ENCODE measurements at regions not wholly inside any gene's neighbourhood (a gene's known extent, or its start where the extent isn't known, plus 50 kb on each side); places are given as distances from the start of the nearest gene placed in this dataset.
"Not testable (repeated sequence)": the region's sequence is repeated elsewhere in the genome, so short reads cannot be mapped to it uniquely, and the experiment has no call there.

DNA sequence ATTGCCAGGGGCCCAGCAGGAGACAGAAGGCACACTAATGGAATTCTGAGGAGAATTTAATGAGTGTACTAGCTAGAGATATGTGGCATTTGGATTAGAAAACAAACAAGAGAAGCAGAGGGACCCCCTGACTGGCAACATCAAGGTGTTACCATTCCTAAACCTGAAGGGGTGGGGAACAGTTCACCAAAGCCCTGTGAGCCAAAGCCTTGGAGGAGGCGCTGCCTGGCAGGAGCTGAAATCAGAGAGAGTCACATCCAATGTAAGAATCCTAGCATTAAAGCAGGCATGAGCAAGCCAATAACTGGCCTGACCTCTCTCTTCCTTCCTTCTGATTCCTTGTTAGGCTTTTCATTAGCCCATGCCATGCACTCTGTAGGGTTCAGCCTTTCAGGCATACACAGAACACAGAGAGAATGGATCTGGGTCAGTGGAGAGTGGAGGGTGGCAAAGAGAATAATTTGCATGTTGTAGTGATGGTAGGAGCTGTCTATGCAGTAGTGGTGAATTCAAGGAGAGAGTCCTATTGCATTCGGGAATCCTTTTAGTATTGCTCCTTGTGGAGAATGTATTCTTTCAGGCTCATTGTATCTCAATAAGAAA is 367.2 kb upstream of the MAN1A1 start:
- no peak overlapping the region for H3K4me3 Mint-ChIP-seq
- H3K9me3 Mint-ChIP-seq = no peaks in the 10 kb centered on the region
- peaks cover 6% of the 10 kb centered on the region for H3K27me3 Mint-ChIP-seq (ENCODE audit: low read depth)
- no peak overlapping the region for H3K27ac Mint-ChIP-seq
- H3K36me3 Mint-ChIP-seq (ENCODE audit: low read depth) = no peaks in the 10 kb centered on the region
- peaks cover 3% of the 10 kb centered on the region for H3K4me1 Mint-ChIP-seq (ENCODE audit: low read depth)

DNA sequence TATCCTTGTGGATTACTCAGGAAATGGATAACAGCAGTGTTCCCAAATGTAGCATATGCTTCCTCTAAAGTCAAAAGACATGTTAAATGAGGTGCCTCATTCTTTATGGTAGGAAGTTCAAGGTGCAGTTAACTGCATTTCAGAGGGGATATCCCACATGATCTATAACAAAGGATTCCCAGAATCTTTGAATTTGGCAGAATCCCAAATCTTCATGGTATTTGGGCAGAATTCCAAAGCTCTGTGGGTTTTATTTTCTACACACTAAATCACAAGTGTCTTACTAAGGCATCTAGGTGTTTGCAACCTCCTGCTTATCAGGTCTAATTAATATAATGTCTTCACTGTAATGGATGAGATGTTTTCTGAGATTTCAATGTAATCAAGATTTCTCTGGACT is 364.3 kb upstream of the MAN1A1 start:
- peaks cover 3% of the 10 kb centered on the region for H3K4me1 Mint-ChIP-seq (ENCODE audit: low read depth)
- no peaks in the 10 kb centered on the region for H3K36me3 Mint-ChIP-seq (ENCODE audit: low read depth)
- no peak overlapping the region for H3K4me3 Mint-ChIP-seq
- no peak overlapping the region for H3K27ac Mint-ChIP-seq
- H3K9me3 Mint-ChIP-seq = no peaks in the 10 kb centered on the region
- H3K27me3 Mint-ChIP-seq (ENCODE audit: low read depth) = peaks cover 6% of the 10 kb centered on the region

DNA sequence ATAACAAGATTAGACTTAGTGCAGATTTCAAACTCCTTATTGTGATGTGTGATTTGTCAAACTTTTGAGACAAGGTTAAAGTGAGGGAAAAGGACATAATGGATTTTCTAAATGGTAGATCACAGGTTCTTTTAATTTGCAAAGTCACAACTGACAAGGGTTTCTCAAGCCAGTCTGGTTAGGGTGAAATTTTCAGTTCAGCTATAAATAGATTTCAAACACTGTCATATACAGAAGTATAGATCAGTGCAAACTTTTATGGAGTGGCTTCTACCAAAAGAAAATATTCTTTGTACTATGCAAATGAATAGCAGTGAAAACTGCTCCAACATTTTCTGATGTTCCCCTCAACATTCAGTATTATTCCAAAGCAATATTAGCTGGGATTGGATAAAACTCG is 337.1 kb upstream of the MAN1A1 start:
- H3K27ac Mint-ChIP-seq = no peak overlapping the region

DNA sequence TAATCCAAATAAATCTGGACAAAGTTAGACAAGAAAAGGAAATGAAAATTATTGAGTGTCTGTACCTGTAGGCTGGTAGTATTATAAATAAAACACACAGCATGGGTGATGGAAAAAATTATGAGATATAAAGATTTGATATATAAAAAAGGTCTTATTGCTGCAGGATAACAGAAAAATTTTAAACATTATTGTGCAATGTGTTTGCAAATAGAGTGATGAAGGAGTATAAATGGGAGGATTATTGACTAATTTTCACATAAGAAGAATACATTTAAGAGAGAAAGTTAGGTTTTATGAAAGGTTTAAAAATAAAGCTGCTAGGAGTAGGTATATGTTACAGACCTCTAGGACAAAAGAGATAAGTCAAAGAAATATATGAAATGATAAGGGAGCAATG is 336.7 kb upstream of the MAN1A1 start:
- no peaks in the 10 kb centered on the region for H3K36me3 Mint-ChIP-seq (ENCODE audit: low read depth)
- no peaks in the 10 kb centered on the region for H3K4me1 Mint-ChIP-seq (ENCODE audit: low read depth)
- H3K27me3 Mint-ChIP-seq (ENCODE audit: low read depth) = peaks cover 15% of the 10 kb centered on the region
- H3K27ac Mint-ChIP-seq = no peak overlapping the region
- no peaks in the 10 kb centered on the region for H3K9me3 Mint-ChIP-seq
- no peak overlapping the region for H3K4me3 Mint-ChIP-seq

More for the DNA sequence above, 337.1 kb upstream of the MAN1A1 start:
- no peaks in the 10 kb centered on the region for H3K4me1 Mint-ChIP-seq (ENCODE audit: low read depth)
- H3K27me3 Mint-ChIP-seq (ENCODE audit: low read depth) = peaks cover 13% of the 10 kb centered on the region
- no peaks in the 10 kb centered on the region for H3K36me3 Mint-ChIP-seq (ENCODE audit: low read depth)
- H3K9me3 Mint-ChIP-seq = no peaks in the 10 kb centered on the region
- H3K4me3 Mint-ChIP-seq = no peak overlapping the region

DNA sequence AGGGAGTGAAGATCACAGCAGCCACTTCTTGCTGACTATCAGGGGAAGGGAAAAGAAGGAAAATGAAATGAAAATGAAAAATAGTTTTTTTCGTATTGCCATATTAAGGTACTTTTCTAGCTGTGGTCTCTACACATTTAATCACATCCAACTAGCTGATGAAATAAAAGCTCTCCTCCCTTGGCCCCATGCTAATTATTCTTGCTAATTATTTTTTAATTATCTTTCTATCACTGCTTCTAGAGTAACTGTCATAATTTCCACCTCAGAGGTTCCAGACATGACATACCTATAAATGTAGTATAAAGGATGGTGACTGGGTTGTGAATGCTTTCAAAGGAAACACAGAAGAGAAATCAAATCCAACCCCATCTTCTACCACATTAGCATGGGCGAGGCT is 334.1 kb upstream of the MAN1A1 start:
- Mint-ChIP-seq H3K4me1 (ENCODE audit: low read depth) (no peaks in the 10 kb centered on the region), H3K9me3 (no peaks in the 10 kb centered on the region), H3K4me3 (no peak overlapping the region), H3K27me3 (ENCODE audit: low read depth) (peaks cover 17% of the 10 kb centered on the region), H3K27ac (no peak overlapping the region), H3K36me3 (ENCODE audit: low read depth) (no peaks in the 10 kb centered on the region)

DNA sequence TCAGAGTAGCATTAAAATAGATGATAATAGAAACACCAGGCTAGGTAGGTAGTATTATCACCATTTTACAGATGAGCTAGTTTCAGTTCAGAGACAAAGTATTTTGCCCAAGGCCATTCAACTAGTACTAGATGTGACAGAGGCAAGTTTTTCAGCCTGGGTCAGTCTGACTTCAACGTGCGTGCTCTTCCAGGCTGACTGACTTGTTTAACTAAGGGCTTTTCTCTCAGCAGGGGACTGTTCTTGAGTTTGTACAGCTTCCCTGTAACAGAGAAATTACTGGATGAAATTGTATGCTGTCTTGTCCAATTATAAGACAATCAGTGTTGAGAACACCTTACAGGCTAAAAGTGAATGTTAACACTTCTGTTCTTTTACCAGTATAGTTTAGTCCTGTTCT is 333.5 kb upstream of the MAN1A1 start:
- H3K4me1 Mint-ChIP-seq (ENCODE audit: low read depth) = no peaks in the 10 kb centered on the region
- H3K27ac Mint-ChIP-seq = no peak overlapping the region
- H3K4me3 Mint-ChIP-seq = no peak overlapping the region
- no peaks in the 10 kb centered on the region for H3K36me3 Mint-ChIP-seq (ENCODE audit: low read depth)
- H3K27me3 Mint-ChIP-seq (ENCODE audit: low read depth) = peaks cover 17% of the 10 kb centered on the region
- H3K9me3 Mint-ChIP-seq = no peaks in the 10 kb centered on the region

DNA sequence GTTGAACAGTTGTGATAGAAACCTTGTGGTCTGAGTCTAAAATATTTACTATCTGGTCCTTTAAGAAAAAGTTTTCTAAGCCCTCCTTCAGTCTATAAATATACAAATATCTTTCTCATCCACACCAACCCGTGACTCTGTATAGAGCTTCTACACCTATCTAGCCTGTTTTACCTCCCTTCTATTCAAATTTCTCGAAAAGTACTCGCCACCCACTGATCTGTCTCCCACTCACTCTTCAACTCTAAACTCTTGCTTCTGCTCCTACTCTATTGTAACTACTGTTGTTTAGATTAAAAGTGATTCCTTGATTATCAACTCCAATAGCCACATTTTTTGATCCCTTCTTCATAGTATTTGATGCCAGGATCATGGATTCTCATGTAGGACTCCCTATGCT is 329.4 kb upstream of the MAN1A1 start:
- H3K36me3 Mint-ChIP-seq (ENCODE audit: low read depth) = no peaks in the 10 kb centered on the region
- H3K9me3 Mint-ChIP-seq = no peaks in the 10 kb centered on the region
- H3K4me3 Mint-ChIP-seq = no peak overlapping the region
- H3K27ac Mint-ChIP-seq = no peak overlapping the region
- H3K27me3 Mint-ChIP-seq (ENCODE audit: low read depth) = peaks cover 11% of the 10 kb centered on the region
- no peaks in the 10 kb centered on the region for H3K4me1 Mint-ChIP-seq (ENCODE audit: low read depth)

DNA sequence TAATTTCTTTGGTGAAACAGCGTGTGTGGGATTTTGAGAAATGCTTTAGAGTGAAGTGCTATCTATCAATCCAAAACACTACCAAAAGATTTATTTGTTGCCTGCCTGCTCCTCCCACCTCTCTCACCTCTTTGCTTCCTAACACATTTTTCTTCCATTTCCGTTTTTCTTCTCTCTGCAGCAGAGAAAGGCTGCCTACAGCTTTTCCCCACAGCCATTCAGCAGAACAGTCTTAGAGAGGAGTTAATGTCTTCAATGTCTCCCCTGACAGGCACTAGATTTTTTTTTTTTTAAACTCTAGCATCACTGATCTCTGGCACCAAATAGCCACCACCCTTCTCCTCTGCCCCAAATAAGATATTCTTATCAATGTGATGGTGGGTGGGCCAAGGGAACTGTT is 327.8 kb upstream of the MAN1A1 start:
- Mint-ChIP-seq H3K27ac (no peak overlapping the region), H3K4me1 (ENCODE audit: low read depth) (no peaks in the 10 kb centered on the region), H3K36me3 (ENCODE audit: low read depth) (no peaks in the 10 kb centered on the region), H3K4me3 (no peak overlapping the region), H3K27me3 (ENCODE audit: low read depth) (peaks cover 15% of the 10 kb centered on the region), H3K9me3 (no peaks in the 10 kb centered on the region)

DNA sequence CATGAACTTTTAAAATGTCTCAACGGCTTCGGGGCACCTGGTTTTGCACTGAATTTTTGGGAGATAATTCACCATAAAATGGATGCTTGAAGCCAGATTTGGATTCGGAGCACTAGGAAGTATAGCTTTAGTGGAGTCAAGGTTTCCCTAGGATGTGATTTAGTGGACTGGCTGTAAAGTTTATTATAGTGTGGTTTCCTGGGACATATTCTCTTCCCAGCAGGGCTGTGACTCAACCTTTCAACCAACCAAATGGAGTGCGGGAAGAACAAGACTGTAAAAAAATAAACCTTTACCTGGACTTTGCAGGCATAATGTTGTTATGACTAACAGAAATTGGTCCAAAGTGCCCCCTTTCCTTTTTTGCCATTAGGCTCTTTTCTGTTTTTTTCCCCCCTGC is 327.4 kb upstream of the MAN1A1 start:
- H3K27ac Mint-ChIP-seq = no peak overlapping the region
- H3K36me3 Mint-ChIP-seq (ENCODE audit: low read depth) = no peaks in the 10 kb centered on the region
- peaks cover 15% of the 10 kb centered on the region for H3K27me3 Mint-ChIP-seq (ENCODE audit: low read depth)
- no peak overlapping the region for H3K4me3 Mint-ChIP-seq
- H3K9me3 Mint-ChIP-seq = no peaks in the 10 kb centered on the region
- no peaks in the 10 kb centered on the region for H3K4me1 Mint-ChIP-seq (ENCODE audit: low read depth)

DNA sequence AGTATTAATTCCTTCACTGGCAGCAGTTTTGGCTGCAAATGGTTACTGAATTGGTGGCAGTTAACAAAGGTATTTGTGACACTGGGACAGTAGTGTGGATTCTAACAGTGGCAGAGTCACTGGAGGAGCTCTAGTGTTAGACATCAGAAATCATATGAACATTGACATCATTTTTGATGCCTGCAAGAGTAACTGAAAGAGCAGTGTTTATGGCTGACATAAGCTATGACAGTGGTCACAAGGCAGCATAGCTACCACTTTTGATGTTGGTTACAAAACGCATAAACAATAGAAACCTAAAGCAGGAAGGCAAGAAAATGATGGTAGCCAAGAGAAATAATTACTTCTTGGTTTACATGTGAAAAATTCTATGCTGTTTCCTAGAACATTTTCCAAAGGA is 326.7 kb upstream of the MAN1A1 start:
- Mint-ChIP-seq H3K9me3 (no peaks in the 10 kb centered on the region), H3K27ac (no peak overlapping the region), H3K4me1 (ENCODE audit: low read depth) (no peaks in the 10 kb centered on the region), H3K4me3 (no peak overlapping the region), H3K36me3 (ENCODE audit: low read depth) (no peaks in the 10 kb centered on the region), H3K27me3 (ENCODE audit: low read depth) (peaks cover 15% of the 10 kb centered on the region)

DNA sequence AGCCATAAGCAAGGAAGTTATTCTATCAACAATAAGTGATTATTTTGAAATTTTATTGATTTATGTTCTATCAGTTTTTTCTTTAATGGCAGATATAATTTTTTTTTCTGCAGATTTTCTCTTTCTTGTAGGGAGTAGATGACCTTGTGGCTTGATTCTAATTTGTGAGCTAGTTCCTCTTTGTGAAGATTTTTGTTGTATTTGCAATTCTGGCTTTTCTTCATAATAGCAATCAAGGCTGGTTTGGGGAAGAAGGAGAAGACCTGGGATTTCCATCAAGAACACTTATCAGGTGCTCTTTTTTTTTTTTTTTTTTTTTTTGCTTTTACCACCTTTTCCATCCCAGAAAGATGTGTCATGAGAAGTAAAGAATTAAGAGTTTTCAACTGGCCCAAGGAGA is 324.2 kb upstream of the MAN1A1 start:
- no peaks in the 10 kb centered on the region for H3K9me3 Mint-ChIP-seq
- no peak overlapping the region for H3K4me3 Mint-ChIP-seq

DNA sequence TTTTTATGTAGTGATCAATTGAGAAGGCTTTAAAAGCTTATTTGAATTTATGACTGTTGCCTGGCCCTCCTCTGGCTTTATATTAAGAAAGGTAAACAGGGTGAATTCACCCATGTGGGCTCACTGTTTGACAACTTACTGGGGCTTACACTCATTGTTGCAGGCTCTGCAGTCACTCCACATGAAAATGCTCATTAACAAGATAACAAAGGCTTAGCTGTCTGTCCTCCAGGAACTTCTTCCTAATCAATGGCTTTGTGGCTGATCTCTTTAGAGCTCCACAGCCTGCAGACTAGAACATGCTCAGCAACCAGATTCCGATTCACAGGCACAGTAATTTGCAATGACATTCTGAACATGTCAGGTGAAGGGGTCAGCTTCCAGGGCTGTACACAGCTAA is 323.2 kb upstream of the MAN1A1 start:
- Mint-ChIP-seq H3K27me3 (ENCODE audit: low read depth) (peaks cover 16% of the 10 kb centered on the region), H3K27ac (no peak overlapping the region), H3K36me3 (ENCODE audit: low read depth) (no peaks in the 10 kb centered on the region), H3K9me3 (no peaks in the 10 kb centered on the region), H3K4me1 (ENCODE audit: low read depth) (peaks cover 12% of the 10 kb centered on the region), H3K4me3 (no peak overlapping the region)

More for the DNA sequence above, 324.2 kb upstream of the MAN1A1 start:
- peaks cover 6% of the 10 kb centered on the region for H3K4me1 Mint-ChIP-seq (ENCODE audit: low read depth)
- no peaks in the 10 kb centered on the region for H3K36me3 Mint-ChIP-seq (ENCODE audit: low read depth)
- H3K27me3 Mint-ChIP-seq (ENCODE audit: low read depth) = peaks cover 16% of the 10 kb centered on the region
- H3K27ac Mint-ChIP-seq = no peak overlapping the region

DNA sequence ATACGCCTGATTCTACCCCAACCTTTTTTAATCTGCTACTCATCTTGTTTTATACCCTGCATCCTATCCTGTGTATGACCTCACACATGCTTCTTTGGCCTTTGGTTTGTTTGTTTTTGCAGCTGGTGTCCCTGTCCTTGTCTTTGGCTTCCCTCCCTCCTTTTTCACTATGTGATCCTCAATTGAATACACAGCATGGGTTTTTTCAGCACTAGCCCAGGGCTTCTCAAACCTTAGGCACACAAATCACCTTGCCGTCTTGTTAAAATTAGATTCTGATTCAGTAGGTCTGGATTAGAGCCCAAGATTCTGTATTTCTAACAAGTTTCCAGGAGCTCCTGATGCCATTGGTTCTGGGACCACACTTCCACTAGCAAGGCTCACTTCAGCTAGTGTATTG is 321.5 kb upstream of the MAN1A1 start:
- Mint-ChIP-seq H3K4me3 (no peak overlapping the region), H3K36me3 (ENCODE audit: low read depth) (no peaks in the 10 kb centered on the region), H3K27me3 (ENCODE audit: low read depth) (peaks cover 11% of the 10 kb centered on the region), H3K9me3 (no peaks in the 10 kb centered on the region), H3K27ac (no peak overlapping the region), H3K4me1 (ENCODE audit: low read depth) (peaks cover 12% of the 10 kb centered on the region)

DNA sequence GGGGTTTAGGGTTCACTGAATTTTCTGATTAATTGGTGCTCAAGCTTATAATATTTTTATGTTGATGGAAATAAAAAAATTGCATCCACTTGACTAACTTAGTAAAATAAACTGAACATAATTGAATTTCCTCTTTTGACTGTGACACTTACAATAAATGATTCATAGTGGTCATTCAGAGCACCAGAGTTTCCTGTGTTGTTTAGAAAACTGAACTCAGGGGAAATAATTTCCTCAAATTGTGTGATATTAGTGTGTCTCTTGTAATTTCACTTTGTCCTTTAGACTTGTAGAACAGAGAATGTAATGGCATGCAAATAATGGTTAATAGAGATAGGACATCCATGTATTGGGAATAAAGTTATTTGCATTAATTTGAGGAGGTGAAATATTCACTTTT is 319.7 kb upstream of the MAN1A1 start:
- Mint-ChIP-seq H3K36me3 (ENCODE audit: low read depth) (no peaks in the 10 kb centered on the region), H3K4me3 (no peak overlapping the region), H3K9me3 (no peaks in the 10 kb centered on the region), H3K4me1 (ENCODE audit: low read depth) (peaks cover 12% of the 10 kb centered on the region), H3K27ac (no peak overlapping the region), H3K27me3 (ENCODE audit: low read depth) (peaks cover 11% of the 10 kb centered on the region)

DNA sequence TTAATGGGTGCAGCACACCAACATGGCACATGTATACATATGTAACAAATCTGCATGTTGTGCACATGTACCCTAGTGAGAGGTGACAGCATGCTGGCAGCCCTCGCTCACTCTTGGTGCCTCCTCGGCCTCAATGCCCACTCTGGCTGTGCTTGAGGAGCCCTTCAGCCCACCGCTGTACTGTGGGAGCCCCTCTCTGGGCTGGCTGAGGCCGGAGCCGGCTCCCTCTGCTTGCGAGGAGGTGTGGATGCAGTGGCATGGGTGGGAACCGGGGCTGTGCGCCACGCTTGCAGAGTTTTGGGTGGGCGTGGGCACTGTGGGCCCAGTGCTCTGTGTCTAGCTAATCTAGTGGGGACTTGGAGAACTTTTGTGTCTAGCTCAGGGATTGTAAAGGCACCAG is 315.9 kb upstream of the MAN1A1 start:
- not testable (repeated sequence) for H3K27ac Mint-ChIP-seq

DNA sequence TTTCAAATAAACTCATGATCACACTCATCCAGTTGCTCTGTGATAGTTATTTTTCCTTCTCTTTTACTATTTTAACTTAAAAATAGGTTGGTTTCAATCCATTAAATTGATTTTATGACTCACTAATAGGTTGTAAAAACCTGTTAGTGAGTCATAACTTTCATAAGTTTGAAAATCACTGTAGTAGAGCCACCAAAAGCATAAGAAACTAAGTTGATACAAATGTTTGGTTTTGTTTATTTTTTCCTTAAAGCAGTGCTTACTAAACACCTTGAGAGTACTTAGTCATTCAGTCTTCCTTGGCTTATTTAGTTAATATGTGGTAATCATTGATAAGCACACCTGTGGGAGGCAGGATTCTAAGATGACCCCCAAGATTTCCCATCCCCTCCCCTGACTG is 312.1 kb upstream of the MAN1A1 start:
- H3K4me1 Mint-ChIP-seq (ENCODE audit: low read depth) = no peaks in the 10 kb centered on the region
- no peaks in the 10 kb centered on the region for H3K36me3 Mint-ChIP-seq (ENCODE audit: low read depth)
- peaks cover 7% of the 10 kb centered on the region for H3K27me3 Mint-ChIP-seq (ENCODE audit: low read depth)
- H3K9me3 Mint-ChIP-seq = no peaks in the 10 kb centered on the region
- H3K4me3 Mint-ChIP-seq = no peak overlapping the region
- no peak overlapping the region for H3K27ac Mint-ChIP-seq

More for the DNA sequence above, 315.9 kb upstream of the MAN1A1 start:
- H3K9me3 Mint-ChIP-seq; H3K27me3 Mint-ChIP-seq (ENCODE audit: low read depth); H3K4me3 Mint-ChIP-seq; H3K36me3 Mint-ChIP-seq (ENCODE audit: low read depth): not testable (repeated sequence)
- H3K4me1 Mint-ChIP-seq (ENCODE audit: low read depth) = peaks cover 12% of the 10 kb centered on the region

Data from T-helper 1 cell treated with Interleukin-12 subunit alpha and Interleukin-12 subunit beta and Interleukin-4 antibody, amounts not matched to agents 30 μg/mL and 1 μg/mL, for 36 hours (primary cell).